ENCODE measurements at regions not wholly inside any gene's neighbourhood (a gene's known extent, or its start where the extent isn't known, plus 50 kb on each side); places are given as distances from the start of the nearest gene placed in this dataset.

DNA sequence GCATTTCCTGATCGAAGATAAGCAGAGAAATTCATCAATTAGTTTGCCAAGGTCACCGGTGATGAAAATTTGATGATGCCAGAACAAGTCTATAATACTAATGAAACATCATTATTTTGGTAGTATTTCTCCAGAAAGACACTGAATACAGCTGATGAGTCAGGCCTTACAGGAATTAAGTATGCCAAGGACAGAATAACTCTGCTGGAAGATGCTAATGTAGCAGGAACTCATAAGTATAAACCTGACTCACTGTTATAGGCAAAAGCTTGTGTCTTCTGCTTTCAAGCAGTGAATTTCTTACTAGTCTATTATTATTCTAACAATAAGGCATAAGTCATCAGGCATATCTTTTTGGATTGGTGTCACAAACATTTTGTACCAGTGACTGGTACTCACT is 1825.1 kb upstream of the IGFBP7 start:
- no peak for DNase-seq (ENCODE audit: low spot score)

DNA sequence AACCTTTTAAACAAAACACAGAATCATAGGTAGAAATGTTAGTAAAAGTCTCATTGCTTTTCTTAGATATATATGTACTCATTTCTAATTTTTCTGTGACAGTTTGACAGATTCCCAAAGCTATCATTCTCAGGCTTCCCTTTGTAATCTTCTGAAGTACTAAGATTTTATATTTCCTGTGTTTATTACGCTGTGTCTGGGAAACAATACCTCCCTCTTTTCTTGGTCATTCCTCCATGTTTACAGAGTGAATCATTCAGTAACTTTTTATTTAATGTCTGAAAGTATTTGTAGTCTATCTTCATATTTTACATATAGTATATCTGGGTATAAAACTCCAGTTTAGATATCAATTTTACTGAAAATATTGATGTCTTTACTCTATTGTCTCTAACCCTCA is 1826.3 kb upstream of the IGFBP7 start:
- DNase-seq (ENCODE audit: low spot score): no peak

GRCh38 chr4:58940167-58940566 is 1830.0 kb upstream of the IGFBP7 start:
- no peak for DNase-seq (ENCODE audit: low spot score)

GRCh38 chr4:58941286-58941685 is 1831.1 kb upstream of the IGFBP7 start:
- no peak for DNase-seq (ENCODE audit: low spot score)

GRCh38 chr4:58953575-58953974 is 1843.4 kb upstream of the IGFBP7 start:
- DNase-seq (ENCODE audit: low spot score): no peak

- DNase-seq (ENCODE audit: low spot score): no peak
Observed at GRCh38 chr4:58957711-58958110, 1847.5 kb upstream of the IGFBP7 start.

GRCh38 chr4:58961283-58961682 is 1851.1 kb upstream of the IGFBP7 start:
- DNase-seq (ENCODE audit: low spot score): no peak

DNA sequence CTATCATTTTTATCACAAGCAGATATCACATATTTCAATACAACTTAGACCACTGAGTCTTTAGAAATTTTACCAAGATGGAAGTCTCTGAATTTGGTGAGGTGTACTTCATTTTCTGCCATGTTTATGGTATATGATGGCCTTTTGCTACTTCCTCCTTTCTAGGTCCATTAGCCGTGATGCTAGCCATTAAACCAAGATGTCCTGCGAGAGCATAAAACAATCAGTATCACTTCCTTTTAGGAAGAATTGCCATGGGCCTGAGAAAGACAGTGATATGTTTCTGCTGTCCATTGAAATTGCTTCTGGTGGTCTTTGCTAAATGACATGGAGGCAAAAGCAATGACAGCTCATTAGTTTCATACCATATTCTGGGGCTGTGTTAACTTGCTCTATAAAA is 1851.7 kb upstream of the IGFBP7 start:
- no peak for DNase-seq (ENCODE audit: low spot score)

DNA sequence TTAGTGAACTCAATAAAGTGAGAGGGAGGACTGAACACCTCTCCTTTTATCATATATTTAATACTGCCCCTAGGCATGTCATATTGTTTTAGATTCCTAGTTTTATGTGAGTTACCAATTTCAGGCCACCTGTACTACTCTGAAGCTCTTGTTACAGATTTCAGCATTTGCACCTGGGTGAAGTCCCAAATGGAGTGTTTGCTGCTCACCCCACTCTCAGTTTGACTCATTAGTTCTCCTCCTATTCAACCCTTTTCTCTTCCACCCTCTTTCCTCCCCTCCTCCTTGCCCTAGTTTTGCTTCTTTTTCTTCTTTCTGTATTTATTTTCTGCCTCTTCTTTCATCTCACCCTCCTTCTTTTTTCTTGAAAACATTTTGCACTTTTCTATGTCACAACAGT is 1852.2 kb upstream of the IGFBP7 start:
- no peak for DNase-seq (ENCODE audit: low spot score)

DNA sequence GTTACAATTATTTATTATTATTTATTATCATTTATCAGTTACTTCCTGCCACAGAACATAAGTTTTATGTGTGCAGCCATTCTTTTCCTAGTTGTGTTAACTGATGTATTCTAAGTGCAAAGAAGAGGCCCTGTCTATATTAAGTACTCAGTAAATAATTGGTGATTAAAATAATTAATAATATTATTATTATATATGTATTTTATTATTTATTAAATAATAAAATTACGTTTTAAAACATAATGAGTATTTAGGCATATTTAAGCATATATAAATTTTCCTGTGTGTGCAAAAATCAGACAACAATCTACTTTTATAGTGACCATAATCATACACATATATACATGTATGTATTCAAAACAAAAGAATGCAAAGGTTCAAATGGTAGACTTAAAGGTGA is 1871.6 kb upstream of the IGFBP7 start:
- no peak for DNase-seq (ENCODE audit: low spot score)

DNA sequence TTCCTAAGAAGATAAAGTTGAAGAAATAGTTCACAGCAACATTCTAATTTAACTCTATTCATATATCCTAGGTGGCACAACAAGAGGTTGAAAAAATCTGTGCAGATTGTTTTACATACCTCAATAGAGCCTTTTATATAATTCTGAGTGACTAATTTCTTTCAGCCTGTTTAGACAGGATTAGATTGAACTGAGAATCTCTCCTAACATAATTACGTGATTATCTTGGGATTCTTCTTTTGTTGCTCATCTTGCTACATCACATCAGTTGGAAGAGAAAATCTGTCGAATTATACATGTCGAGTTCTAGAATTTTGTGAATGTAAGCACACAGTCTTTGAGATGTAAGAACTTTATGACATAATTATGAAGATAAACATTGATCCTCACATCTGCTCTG is 1873.7 kb upstream of the IGFBP7 start:
- no peak for DNase-seq (ENCODE audit: low spot score)

GRCh38 chr4:59002148-59002547 is 1892.0 kb upstream of the IGFBP7 start:
- DNase-seq (ENCODE audit: low spot score): no peak

- no peak for DNase-seq (ENCODE audit: low spot score)
Observed at GRCh38 chr4:59024257-59024656, 1914.1 kb upstream of the IGFBP7 start.

DNA sequence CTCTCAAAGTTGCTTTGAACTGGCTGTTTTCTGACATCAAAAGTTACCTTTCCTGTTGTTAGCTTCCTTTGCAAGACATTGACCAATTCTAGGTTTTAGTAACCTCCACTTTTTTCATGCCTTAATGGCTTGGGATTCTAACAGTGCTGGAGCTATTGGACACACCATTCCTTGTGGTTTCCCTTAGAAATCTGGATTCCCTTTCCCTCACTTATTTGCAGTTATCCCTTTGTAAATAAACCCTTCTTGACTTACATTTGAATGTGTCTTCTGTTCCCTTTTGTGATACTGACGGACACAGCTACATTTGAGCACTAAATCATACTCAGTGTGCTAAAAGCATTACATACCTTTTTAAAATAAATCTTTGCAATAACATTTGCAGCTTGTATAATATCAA is 1927.6 kb upstream of the IGFBP7 start:
- no peak for DNase-seq (ENCODE audit: low spot score)

- DNase-seq (ENCODE audit: low spot score): no peak
Observed at GRCh38 chr4:59039046-59039445, 1928.9 kb upstream of the IGFBP7 start.

GRCh38 chr4:59044286-59044900 is 1934.2 kb upstream of the IGFBP7 start:
- no peak for DNase-seq (ENCODE audit: low spot score)

DNA sequence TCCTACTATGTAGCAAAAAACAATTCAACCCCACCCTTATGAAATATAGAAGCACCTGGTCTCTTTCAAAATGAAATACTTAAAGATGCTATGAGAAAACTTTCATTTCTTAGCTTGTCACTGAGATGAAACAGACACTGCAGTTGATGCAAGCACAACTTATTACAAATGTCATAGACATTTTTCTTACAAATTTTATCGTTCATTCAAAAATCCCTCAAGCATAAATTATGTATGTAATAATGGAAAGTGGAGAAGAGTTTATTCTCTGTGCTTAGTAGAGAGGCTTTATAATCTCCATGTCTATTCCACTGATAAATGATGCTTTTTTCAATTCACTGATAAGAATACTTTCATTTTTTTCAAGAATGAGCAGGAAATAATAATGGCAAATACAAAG is 1943.9 kb upstream of the IGFBP7 start:
- DNase-seq (ENCODE audit: low spot score): no peak

GRCh38 chr4:59057804-59058203 is 1947.6 kb upstream of the IGFBP7 start:
- no peak for DNase-seq (ENCODE audit: low spot score)

DNA sequence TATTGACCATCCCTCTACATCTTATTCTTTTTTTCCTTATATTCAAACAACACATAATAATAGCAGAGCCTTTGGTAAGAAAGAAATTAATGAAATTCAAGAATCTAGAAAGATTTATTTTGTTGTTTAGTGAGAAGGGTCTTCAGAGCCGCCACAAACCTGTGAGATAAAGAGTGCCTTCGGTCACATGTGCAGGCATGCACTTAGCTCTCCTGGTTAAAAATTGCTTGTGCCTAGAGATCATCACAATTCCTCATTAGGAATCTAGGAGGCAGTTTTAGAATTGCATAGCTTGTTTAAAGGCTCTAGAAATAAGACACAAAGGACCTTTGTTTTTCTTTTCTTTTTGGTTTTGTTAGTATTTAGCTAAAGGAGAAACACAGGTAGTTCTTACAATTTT is 1948.4 kb upstream of the IGFBP7 start:
- DNase-seq (ENCODE audit: low spot score): no peak

GRCh38 chr4:59060002-59060846 is 1950.0 kb upstream of the IGFBP7 start:
- DNase-seq (ENCODE audit: low spot score): no peak

GRCh38 chr4:59060895-59061294 is 1950.7 kb upstream of the IGFBP7 start:
- no peak for DNase-seq (ENCODE audit: low spot score)

GRCh38 chr4:59063015-59063720 is 1953.0 kb upstream of the IGFBP7 start:
- DNase-seq (ENCODE audit: low spot score): no peak

GRCh38 chr4:59068722-59069418 is 1958.7 kb upstream of the IGFBP7 start:
- DNase-seq (ENCODE audit: low spot score): no peak

All from GM03348 (cell line).